Mammary epithelial cell (primary cell): ENCODE measurements at regions not wholly inside any gene's neighbourhood (a gene's known extent, or its start where the extent isn't known, plus 50 kb on each side); places are given as distances from the start of the nearest gene placed in this dataset.

Source experiments
- CTCF ChIP-seq, 2 donors: IDR thresholded peaks in 1 of 2; conservative IDR thresholded peaks in 1 of 2; 2 replicates each; pipeline ENCODE4 v1.5.1; 2011 to 2012; ENCODE audit warnings: inconsistent platforms in 2 of 2, low read length in 2 of 2, mild to moderate bottlenecking in 2 of 2, control low read depth in 1 of 2, low read depth in 1 of 2; ENCODE audit not compliant: insufficient read depth in 1 of 2; ENCODE audit errors: extremely low read depth in 1 of 2
- EZH2 ChIP-seq: IDR thresholded peaks from 2 replicates; pipeline ENCODE4 v1.6.1; 2012; ENCODE audit warnings: low read length, inconsistent platforms, borderline replicate concordance

- no peak for TF ChIP-seq CTCF (conservative IDR thresholded peaks at IDR 0.05 in 1 of 2, IDR thresholded peaks at IDR 0.05 in 1 of 2; ENCODE audit: extremely low read depth in 1 of 2, insufficient read depth in 1 of 2, low read depth in 1 of 2, low read length in 2 of 2)
- TF ChIP-seq EZH2: no peak
Observed at GRCh38 chr12:100737168-100737567, 57.4 kb upstream of the ANO4 start.
